OCI-LY1 (cell line): ENCODE measurements at regions not wholly inside any gene's neighbourhood (a gene's known extent, or its start where the extent isn't known, plus 50 kb on each side); places are given as distances from the start of the nearest gene placed in this dataset.

Experiments used
- EZH2 ChIP-seq: fragments of 200-600 bp; sonication (generic), shearing (Covaris generic); IDR thresholded peaks from 2 replicates; pipeline ENCODE4 v1.8.0; 2017; ENCODE audit warnings: borderline replicate concordance, mixed run types, mild to moderate bottlenecking, antibody characterized with exemption, low read length, moderate library complexity, mixed read lengths
- TF ChIP-seq, protein P1 (sequence below): fragments of 200-600 bp; sonication (generic), shearing (Covaris generic); IDR thresholded peaks from 2 replicates; pipeline ENCODE4 v1.5.1; 2017; ENCODE audit warnings: mild to moderate bottlenecking, antibody characterized with exemption, low read length, moderate library complexity, mixed read lengths

DNA sequence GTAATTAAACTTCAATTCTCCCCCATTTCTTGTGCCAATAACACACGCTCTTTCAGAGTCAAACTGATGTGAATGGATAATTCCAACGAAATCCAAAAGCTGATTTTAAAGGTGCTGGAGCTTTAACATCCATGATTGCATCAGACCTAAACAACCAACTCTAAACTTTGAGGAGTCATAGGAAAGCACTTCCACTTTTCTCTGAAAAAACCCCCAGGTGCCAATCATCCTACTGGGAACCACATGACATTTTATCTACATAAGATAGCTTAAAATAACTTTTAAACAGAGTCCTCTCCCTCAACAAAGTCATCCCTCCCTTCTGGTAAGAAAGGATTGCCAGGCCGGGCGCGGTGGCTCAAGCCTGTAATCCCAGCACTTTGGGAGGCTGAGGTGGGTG is 167.7 kb upstream of the PDE10A start:
- TF ChIP-seq, protein P1, sequence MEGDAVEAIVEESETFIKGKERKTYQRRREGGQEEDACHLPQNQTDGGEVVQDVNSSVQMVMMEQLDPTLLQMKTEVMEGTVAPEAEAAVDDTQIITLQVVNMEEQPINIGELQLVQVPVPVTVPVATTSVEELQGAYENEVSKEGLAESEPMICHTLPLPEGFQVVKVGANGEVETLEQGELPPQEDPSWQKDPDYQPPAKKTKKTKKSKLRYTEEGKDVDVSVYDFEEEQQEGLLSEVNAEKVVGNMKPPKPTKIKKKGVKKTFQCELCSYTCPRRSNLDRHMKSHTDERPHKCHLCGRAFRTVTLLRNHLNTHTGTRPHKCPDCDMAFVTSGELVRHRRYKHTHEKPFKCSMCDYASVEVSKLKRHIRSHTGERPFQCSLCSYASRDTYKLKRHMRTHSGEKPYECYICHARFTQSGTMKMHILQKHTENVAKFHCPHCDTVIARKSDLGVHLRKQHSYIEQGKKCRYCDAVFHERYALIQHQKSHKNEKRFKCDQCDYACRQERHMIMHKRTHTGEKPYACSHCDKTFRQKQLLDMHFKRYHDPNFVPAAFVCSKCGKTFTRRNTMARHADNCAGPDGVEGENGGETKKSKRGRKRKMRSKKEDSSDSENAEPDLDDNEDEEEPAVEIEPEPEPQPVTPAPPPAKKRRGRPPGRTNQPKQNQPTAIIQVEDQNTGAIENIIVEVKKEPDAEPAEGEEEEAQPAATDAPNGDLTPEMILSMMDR = no peak
- TF ChIP-seq EZH2 = no peak
